Gastroesophageal sphincter (tissue), 3 donors: ENCODE measurements at regions not wholly inside any gene's neighbourhood (a gene's known extent, or its start where the extent isn't known, plus 50 kb on each side); places are given as distances from the start of the nearest gene placed in this dataset.

ENCODE experiments used
- EP300 ChIP-seq: sonication (generic); formaldehyde crosslinking; IDR thresholded peaks from one replicate; pipeline ENCODE4 v1.6.1; 2017; ENCODE audit warnings: antibody characterized with exemption, mild to moderate bottlenecking
- POLR2A ChIP-seq, 2 donors: fragments of 450-650 bp; IDR thresholded peaks; one replicate each; pipeline ENCODE4 v1.6.1; 2017; ENCODE audit warnings: antibody characterized with exemption in 2 of 2, mild to moderate bottlenecking in 2 of 2, moderate library complexity in 1 of 2
- POLR2AphosphoS5 ChIP-seq: sonication (generic); formaldehyde crosslinking; IDR thresholded peaks from one replicate; pipeline ENCODE4 v1.6.1; 2017; ENCODE audit warnings: antibody characterized with exemption
- TF ChIP-seq, protein P1 (sequence below), 4 experiments: fragments of 200-600 bp in 2 of 4; fragments of 450-650 bp in 2 of 4; sonication (generic) in 1 of 4; IDR thresholded peaks; one replicate each; pipeline ENCODE4 v1.5.1; 2017 to 2019; ENCODE audit warnings: antibody characterized with exemption in 4 of 4, mild to moderate bottlenecking in 2 of 4, moderate library complexity in 2 of 4

DNA sequence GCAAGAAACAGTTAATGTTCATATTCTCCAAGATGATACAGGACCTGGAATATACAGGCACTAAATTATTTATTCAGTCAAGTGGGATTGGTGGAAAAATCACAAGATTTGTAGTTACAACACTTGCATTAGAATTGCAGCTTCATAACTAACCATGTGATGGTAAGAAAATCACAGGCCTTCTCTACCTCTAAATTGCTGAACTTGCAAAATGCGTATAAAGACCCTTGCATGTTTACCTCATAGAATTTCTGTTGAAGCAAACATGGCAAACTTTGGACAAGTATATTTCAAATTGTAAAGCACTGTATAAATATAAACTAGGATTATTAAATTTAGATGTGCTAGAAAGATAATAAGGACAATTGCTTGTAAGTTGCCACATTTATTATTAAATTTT, 215.1 kb downstream of the TMA16 start:
- TF ChIP-seq, protein P1, sequence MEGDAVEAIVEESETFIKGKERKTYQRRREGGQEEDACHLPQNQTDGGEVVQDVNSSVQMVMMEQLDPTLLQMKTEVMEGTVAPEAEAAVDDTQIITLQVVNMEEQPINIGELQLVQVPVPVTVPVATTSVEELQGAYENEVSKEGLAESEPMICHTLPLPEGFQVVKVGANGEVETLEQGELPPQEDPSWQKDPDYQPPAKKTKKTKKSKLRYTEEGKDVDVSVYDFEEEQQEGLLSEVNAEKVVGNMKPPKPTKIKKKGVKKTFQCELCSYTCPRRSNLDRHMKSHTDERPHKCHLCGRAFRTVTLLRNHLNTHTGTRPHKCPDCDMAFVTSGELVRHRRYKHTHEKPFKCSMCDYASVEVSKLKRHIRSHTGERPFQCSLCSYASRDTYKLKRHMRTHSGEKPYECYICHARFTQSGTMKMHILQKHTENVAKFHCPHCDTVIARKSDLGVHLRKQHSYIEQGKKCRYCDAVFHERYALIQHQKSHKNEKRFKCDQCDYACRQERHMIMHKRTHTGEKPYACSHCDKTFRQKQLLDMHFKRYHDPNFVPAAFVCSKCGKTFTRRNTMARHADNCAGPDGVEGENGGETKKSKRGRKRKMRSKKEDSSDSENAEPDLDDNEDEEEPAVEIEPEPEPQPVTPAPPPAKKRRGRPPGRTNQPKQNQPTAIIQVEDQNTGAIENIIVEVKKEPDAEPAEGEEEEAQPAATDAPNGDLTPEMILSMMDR (IDR thresholded peaks at IDR 0.05): no peak
- TF ChIP-seq POLR2A (IDR thresholded peaks at IDR 0.05) (no peak), POLR2AphosphoS5 (no peak), EP300 (no peak)
